CD14-positive monocyte (primary cell): ENCODE measurements at regions not wholly inside any gene's neighbourhood (a gene's known extent, or its start where the extent isn't known, plus 50 kb on each side); places are given as distances from the start of the nearest gene placed in this dataset.

ENCODE experiments used
- DNase-seq, 3 donors: peaks; one replicate each; pipeline ENCODE4 v3.0.0-alpha.2; 2011 to 2022
- H2AFZ ChIP-seq: 2 replicates; pipeline ENCODE4 v1.6.0; 2012; ENCODE audit warnings: mild to moderate bottlenecking, low read depth, low read length, inconsistent platforms; ENCODE audit not compliant: insufficient read depth, poor library complexity, severe bottlenecking
- H3K27ac ChIP-seq, 2 donors: 1 replicate in 1 of 2; 2 replicates in 1 of 2; pipeline ENCODE4 v1.5.1; 2012 to 2013; ENCODE audit warnings: low read length in 2 of 2, control low read depth in 1 of 2, inconsistent platforms in 1 of 2, low read depth in 1 of 2, mild to moderate bottlenecking in 1 of 2
- H3K27me3 ChIP-seq, 2 donors: one replicate each; pipeline versions ENCODE4 v1.6.0 to v1.6.1; 2011 to 2013; ENCODE audit warnings: low read length in 2 of 2; ENCODE audit not compliant: control insufficient read depth in 2 of 2, insufficient read depth in 2 of 2
- H3K36me3 ChIP-seq, 2 donors: replicated peaks in 1 of 2; 1 replicate in 1 of 2; 2 replicates in 1 of 2; pipeline versions ENCODE4 v1.5.1 to v1.6.1; 2012 to 2013; ENCODE audit warnings: low read length in 2 of 2, control low read depth in 1 of 2, inconsistent platforms in 1 of 2, mild to moderate bottlenecking in 1 of 2; ENCODE audit not compliant: insufficient read depth in 2 of 2, control insufficient read depth in 1 of 2
- H3K4me1 ChIP-seq, 2 donors: 1 replicate in 1 of 2; 2 replicates in 1 of 2; pipeline versions ENCODE4 v1.5.1 to v1.6.1; 2012 to 2013; ENCODE audit warnings: low read length in 2 of 2, control low read depth in 1 of 2, inconsistent platforms in 1 of 2, mild to moderate bottlenecking in 1 of 2, moderate library complexity in 1 of 2; ENCODE audit not compliant: insufficient read depth in 2 of 2, control insufficient read depth in 1 of 2
- H3K4me2 ChIP-seq: replicated peaks from 2 replicates; pipeline ENCODE3; 2012; ENCODE audit warnings: low read length, moderate library complexity, mild to moderate bottlenecking; ENCODE audit not compliant: poor library complexity, severe bottlenecking; ENCODE audit errors: extremely low read depth
- H3K4me3 ChIP-seq, 3 experiments: fragments of 200-600 bp in 1 of 3; sonication (generic) in 1 of 3; replicated peaks in 1 of 3; 1 replicate in 2 of 3; 2 replicates in 1 of 3; pipeline ENCODE4 v1.5.1; 2011 to 2013; ENCODE audit warnings: low read length in 3 of 3, mild to moderate bottlenecking in 3 of 3, control low read depth in 2 of 3, low read depth in 2 of 3, inconsistent platforms in 1 of 3, moderate library complexity in 1 of 3
- H3K79me2 ChIP-seq: 2 replicates; pipeline ENCODE4 v1.6.0; 2012; ENCODE audit warnings: mild to moderate bottlenecking, control low read depth, inconsistent platforms, low read length, moderate library complexity; ENCODE audit not compliant: insufficient read depth
- H3K9ac ChIP-seq: 2 replicates; pipeline ENCODE4 v1.6.0; 2017; ENCODE audit warnings: low read length, mild to moderate bottlenecking; ENCODE audit not compliant: insufficient read depth, poor library complexity, severe bottlenecking
- H3K9me3 ChIP-seq, 2 donors: replicated peaks in 1 of 2; 1 replicate in 1 of 2; 2 replicates in 1 of 2; pipeline versions ENCODE4 v1.5.1 to v1.6.1; 2012 to 2013; ENCODE audit warnings: low read length in 2 of 2, control low read depth in 1 of 2; ENCODE audit not compliant: control insufficient read depth in 1 of 2, insufficient read depth in 1 of 2
- H4K20me1 ChIP-seq: 2 replicates; pipeline ENCODE4 v1.6.0; 2012; ENCODE audit warnings: mild to moderate bottlenecking, low read length, control low read depth, moderate library complexity; ENCODE audit not compliant: insufficient read depth
- H3K27ac Mint-ChIP-seq, 7 donors: one replicate each; pipeline ENCODE4 v1.8.0; 2020; ENCODE audit warnings: mild to moderate bottlenecking in 7 of 7, mixed read lengths in 7 of 7, moderate library complexity in 6 of 7, inconsistent platforms in 2 of 7
- H3K27me3 Mint-ChIP-seq, 3 donors: one replicate each; pipeline ENCODE4 v1.8.0; 2021 to 2022; ENCODE audit warnings: low read depth in 3 of 3, mild to moderate bottlenecking in 3 of 3, mixed read lengths in 3 of 3, moderate library complexity in 3 of 3, inconsistent platforms in 1 of 3
- H3K36me3 Mint-ChIP-seq, 2 donors: one replicate each; pipeline ENCODE4 v1.8.0; 2020; ENCODE audit warnings: mixed read lengths in 2 of 2, inconsistent platforms in 1 of 2, mild to moderate bottlenecking in 1 of 2
- H3K4me1 Mint-ChIP-seq: one replicate; pipeline ENCODE4 v1.8.0; 2020; ENCODE audit warnings: mild to moderate bottlenecking, mixed read lengths
- H3K4me3 Mint-ChIP-seq, 2 donors: one replicate each; pipeline ENCODE4 v1.8.0; 2020; ENCODE audit warnings: mild to moderate bottlenecking in 2 of 2, mixed read lengths in 2 of 2, moderate library complexity in 1 of 2
- H3K9me3 Mint-ChIP-seq, 7 donors: one replicate each; pipeline ENCODE4 v1.8.0; 2020 to 2022; ENCODE audit warnings: mixed read lengths in 7 of 7, mild to moderate bottlenecking in 6 of 7, moderate library complexity in 6 of 7, inconsistent platforms in 2 of 7
- WGBS: methylation state at CpG from one replicate; pipeline ENCODE4 v1.1.5; 2013; ENCODE audit warnings: missing lambda C conversion rate; ENCODE audit not compliant: insufficient coverage; 5-methylcytosine and 5-hydroxymethylcytosine counted together
- intact Hi-C, 2 donors: fragments of 100-400 bp; cut with micrococcal nuclease; formaldehyde crosslinking; loops; one replicate each; pipeline versions ENCODE4 v1.15.0 to v1.15.1; 2023
- TF ChIP-seq, protein P1 (sequence below): fragments of 200-600 bp; IDR thresholded peaks from one replicate; pipeline ENCODE4 v1.8.0; 2022; ENCODE audit warnings: antibody characterized with exemption, mild to moderate bottlenecking

DNA sequence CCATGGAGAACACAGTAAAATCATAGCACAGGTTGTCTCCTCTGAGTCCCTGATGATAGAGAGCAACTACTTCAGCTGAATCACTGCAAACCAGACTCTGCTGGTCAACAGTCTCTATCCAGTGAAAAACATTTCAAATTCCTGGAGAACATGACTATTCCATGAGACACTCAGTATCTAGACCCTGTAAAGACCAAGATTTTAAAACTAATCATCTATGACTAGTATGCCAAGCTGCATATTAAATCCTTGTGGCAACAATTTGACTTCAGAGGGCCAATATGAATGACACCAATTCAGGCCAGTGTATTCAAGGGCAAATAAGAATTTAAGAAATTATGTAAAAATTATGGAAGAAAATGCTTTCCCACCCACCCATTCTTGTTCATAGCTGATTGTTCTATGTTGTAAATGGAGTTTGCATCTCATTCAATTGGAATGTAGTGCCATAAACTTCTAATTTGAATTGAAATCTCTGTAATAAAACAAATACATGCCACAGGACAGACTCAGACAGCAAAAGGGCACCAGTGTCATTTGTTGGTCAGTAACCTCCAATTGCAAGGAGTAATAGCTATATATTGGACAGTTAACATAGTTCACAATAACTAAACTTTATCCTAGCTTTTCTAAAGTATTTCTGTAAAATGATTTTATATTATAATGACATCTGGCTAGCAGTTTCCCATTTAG, 80.1 kb upstream of the LPAR1 start:
- Histone ChIP-seq H3K9ac (no peak overlapping the region), H2AFZ (no peak overlapping the region), H4K20me1 (no peaks in the 10 kb centered on the region), H3K27ac (no peak overlapping the region), H3K4me1 (no peaks in the 10 kb centered on the region), H3K4me2 (no peak overlapping the region), H3K27me3 (no peaks in the 10 kb centered on the region), H3K4me3 (no peak overlapping the region), H3K9me3 (peaks cover 7 to 8% of the 10 kb centered on the region in 2 donors), H3K79me2 (no peaks in the 10 kb centered on the region), H3K36me3 (no peaks in the 10 kb centered on the region)
- intact Hi-C loops, result no loop called here
- Mint-ChIP-seq H3K4me3 (no peak overlapping the region), H3K27ac (no peak overlapping the region), H3K4me1 (peaks cover 2% of the 10 kb centered on the region), H3K36me3 (peaks cover 0 to 9% of the 10 kb centered on the region in 2 donors), H3K9me3 (peaks cover 10 to 25% (median 20%) of the 10 kb centered on the region in 7 donors), H3K27me3 (peaks cover 0 to 2% (median 0%) of the 10 kb centered on the region in 3 donors)
- no peak for DNase-seq
- TF ChIP-seq, protein P1, sequence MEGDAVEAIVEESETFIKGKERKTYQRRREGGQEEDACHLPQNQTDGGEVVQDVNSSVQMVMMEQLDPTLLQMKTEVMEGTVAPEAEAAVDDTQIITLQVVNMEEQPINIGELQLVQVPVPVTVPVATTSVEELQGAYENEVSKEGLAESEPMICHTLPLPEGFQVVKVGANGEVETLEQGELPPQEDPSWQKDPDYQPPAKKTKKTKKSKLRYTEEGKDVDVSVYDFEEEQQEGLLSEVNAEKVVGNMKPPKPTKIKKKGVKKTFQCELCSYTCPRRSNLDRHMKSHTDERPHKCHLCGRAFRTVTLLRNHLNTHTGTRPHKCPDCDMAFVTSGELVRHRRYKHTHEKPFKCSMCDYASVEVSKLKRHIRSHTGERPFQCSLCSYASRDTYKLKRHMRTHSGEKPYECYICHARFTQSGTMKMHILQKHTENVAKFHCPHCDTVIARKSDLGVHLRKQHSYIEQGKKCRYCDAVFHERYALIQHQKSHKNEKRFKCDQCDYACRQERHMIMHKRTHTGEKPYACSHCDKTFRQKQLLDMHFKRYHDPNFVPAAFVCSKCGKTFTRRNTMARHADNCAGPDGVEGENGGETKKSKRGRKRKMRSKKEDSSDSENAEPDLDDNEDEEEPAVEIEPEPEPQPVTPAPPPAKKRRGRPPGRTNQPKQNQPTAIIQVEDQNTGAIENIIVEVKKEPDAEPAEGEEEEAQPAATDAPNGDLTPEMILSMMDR, result no peak

GRCh38 chr9:111114486-111114885, 76.2 kb upstream of the LPAR1 start:
- no peak overlapping the region for H3K9ac ChIP-seq
- peaks cover 5 to 10% (median 9%) of the 10 kb centered on the region in 7 donors for H3K9me3 Mint-ChIP-seq
- no peak overlapping the region for H3K27ac ChIP-seq
- intact Hi-C loops, result no loop called here
- H3K27me3 Mint-ChIP-seq, result no peaks in the 10 kb centered on the region
- no peaks in the 10 kb centered on the region for H4K20me1 ChIP-seq
- no peak overlapping the region for H2AFZ ChIP-seq
- no peak overlapping the region for H3K4me2 ChIP-seq
- peaks cover 0 to 2% of the 10 kb centered on the region in 2 donors for H3K9me3 ChIP-seq
- H3K36me3 Mint-ChIP-seq, result peaks cover 0 to 4% of the 10 kb centered on the region in 2 donors
- H3K4me3 ChIP-seq, result no peak overlapping the region
- H3K36me3 ChIP-seq, result no peaks in the 10 kb centered on the region
- no peak for DNase-seq
- TF ChIP-seq, protein P1, result no peak
- H3K4me1 ChIP-seq, result peaks cover 6 to 7% of the 10 kb centered on the region in 2 donors
- WGBS, result no CpG with 5 or more reads among the region's 1 CpG
- H3K4me1 Mint-ChIP-seq, result peaks cover 10% of the 10 kb centered on the region
- H3K79me2 ChIP-seq, result no peaks in the 10 kb centered on the region
- H3K27me3 ChIP-seq, result no peaks in the 10 kb centered on the region
- H3K4me3 Mint-ChIP-seq, result no peak overlapping the region
- no peak overlapping the region for H3K27ac Mint-ChIP-seq
